GM19372 (cell line): ENCODE measurements at regions not wholly inside any gene's neighbourhood (a gene's known extent, or its start where the extent isn't known, plus 50 kb on each side); places are given as distances from the start of the nearest gene placed in this dataset.
"Not testable (repeated sequence)": the region's sequence is repeated elsewhere in the genome, so short reads cannot be mapped to it uniquely, and the experiment has no call there.

Experiments
- ATAC-seq: cut with Tn5 transposase; IDR thresholded peaks from one replicate; pipeline ENCODE4 v1.9.1; 2021; ENCODE audit warnings: mild to moderate bottlenecking, low read depth, moderate library complexity; ENCODE audit not compliant: unreplicated experiment

- not testable (repeated sequence) for ATAC-seq
These were observed 890.3 kb upstream of the GOT2 start for GRCh38 chr16:59624381-59624780.

GRCh38 chr16:59614466-59615240 lies 880.5 kb upstream of the GOT2 start:
- ATAC-seq, result no peak

GRCh38 chr16:59612910-59613620 lies 878.9 kb upstream of the GOT2 start:
- ATAC-seq, result not testable (repeated sequence)

- ATAC-seq, result no peak
These were observed 878.0 kb upstream of the GOT2 start for GRCh38 chr16:59612094-59612493.

- no peak for ATAC-seq
These were observed 877.4 kb upstream of the GOT2 start for GRCh38 chr16:59611556-59611955.

GRCh38 chr16:59605706-59606105 lies 871.6 kb upstream of the GOT2 start:
- ATAC-seq, result no peak

- no peak for ATAC-seq
These were observed 870.2 kb upstream of the GOT2 start for GRCh38 chr16:59604354-59604753.

- ATAC-seq, result no peak
These were observed 867.3 kb upstream of the GOT2 start for GRCh38 chr16:59601452-59601851.

- ATAC-seq, result no peak
These were observed 863.2 kb upstream of the GOT2 start for GRCh38 chr16:59597269-59597668.

- no peak for ATAC-seq
These were observed 862.6 kb upstream of the GOT2 start for GRCh38 chr16:59596693-59597092.

GRCh38 chr16:59593194-59593661 lies 859.1 kb upstream of the GOT2 start:
- no peak for ATAC-seq

- ATAC-seq, result no peak
These were observed 857.4 kb upstream of the GOT2 start for GRCh38 chr16:59591480-59591879.

- no peak for ATAC-seq
These were observed 856.7 kb upstream of the GOT2 start for GRCh38 chr16:59590845-59591244.

- ATAC-seq, result no peak
These were observed 852.2 kb upstream of the GOT2 start for GRCh38 chr16:59586331-59586730.

GRCh38 chr16:59574296-59574695 lies 840.2 kb upstream of the GOT2 start:
- ATAC-seq, result no peak

GRCh38 chr16:59573528-59574271 lies 839.6 kb upstream of the GOT2 start:
- no peak for ATAC-seq

GRCh38 chr16:59567496-59567895 lies 833.4 kb upstream of the GOT2 start:
- ATAC-seq, result no peak

- no peak for ATAC-seq
These were observed 832.3 kb upstream of the GOT2 start for GRCh38 chr16:59566446-59566845.

GRCh38 chr16:59558679-59559078 lies 824.6 kb upstream of the GOT2 start:
- ATAC-seq, result no peak

- ATAC-seq, result no peak
These were observed 818.0 kb upstream of the GOT2 start for GRCh38 chr16:59552164-59552563.

GRCh38 chr16:59545721-59546120 lies 811.6 kb upstream of the GOT2 start:
- ATAC-seq, result no peak
